Stimulated activated effector memory CD8-positive, alpha-beta T cell treated with anti-CD3 and anti-CD28 coated beads, Interleukin-12 subunit alpha, Interleukin-12 subunit beta, amount 100 ng/mL, for 72 hours (primary cell): ENCODE measurements at regions not wholly inside any gene's neighbourhood (a gene's known extent, or its start where the extent isn't known, plus 50 kb on each side); places are given as distances from the start of the nearest gene placed in this dataset.
A peak's percentile ranks its signal among the peaks of the same experiment; 100 is the strongest.

ENCODE experiments used
- ATAC-seq: fragments of 150-1000 bp; cut with Tn5 transposase; 2 replicates; pipeline ENCODE4 v1.10.0; 2021
- DNase-seq, 2 donors: peaks; one replicate each; pipeline ENCODE4 v3.0.0; 2021 to 2022; ENCODE audit warnings: low spot score in 2 of 2
- H3K27ac Mint-ChIP-seq: one replicate; pipeline ENCODE4 v1.8.0; 2022; ENCODE audit warnings: mild to moderate bottlenecking, mixed read lengths
- H3K36me3 Mint-ChIP-seq: one replicate; pipeline ENCODE4 v1.8.0; 2022; ENCODE audit warnings: mild to moderate bottlenecking, mixed read lengths
- H3K4me1 Mint-ChIP-seq: one replicate; pipeline ENCODE4 v1.8.0; 2022; ENCODE audit warnings: mixed read lengths
- H3K4me3 Mint-ChIP-seq: one replicate; pipeline ENCODE4 v1.8.0; 2022; ENCODE audit warnings: mild to moderate bottlenecking, mixed read lengths
- H3K9me3 Mint-ChIP-seq: one replicate; pipeline ENCODE4 v1.8.0; 2022; ENCODE audit warnings: mixed read lengths

DNA sequence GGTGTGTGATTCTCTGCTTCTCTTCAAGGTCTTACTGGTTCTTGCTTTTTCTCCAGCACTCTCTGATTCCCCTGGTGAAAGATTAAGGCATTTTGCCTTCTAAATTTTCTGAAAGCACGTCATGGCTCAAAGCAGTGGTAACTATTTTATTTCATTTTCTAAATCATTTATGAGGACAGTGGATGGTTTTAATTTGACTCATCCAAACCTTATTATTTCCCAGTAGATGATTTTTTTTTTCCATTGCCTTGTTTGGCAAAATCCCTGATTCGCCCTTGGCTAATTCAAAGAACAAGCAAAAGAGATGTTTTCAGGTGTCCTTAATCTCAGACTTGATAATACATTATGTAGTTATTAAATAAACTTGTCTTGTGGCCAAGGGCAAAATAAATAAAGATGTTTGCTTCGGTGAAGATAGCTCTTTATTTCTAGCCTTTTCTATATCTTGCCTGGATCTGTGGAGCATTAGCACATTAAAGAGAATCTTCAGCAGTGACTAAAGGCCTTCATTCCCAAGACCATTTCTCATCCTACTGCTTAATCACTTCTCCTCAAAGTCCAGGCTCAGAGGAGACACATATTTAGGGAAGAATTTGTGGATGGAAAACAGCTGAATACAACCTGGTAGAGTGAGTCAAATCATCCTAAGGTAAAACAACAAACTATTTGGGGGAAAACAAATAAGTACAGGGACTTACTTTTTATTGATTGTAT lies 359.8 kb downstream of the DUSP10 start:
- no peak overlapping the region for H3K27ac Mint-ChIP-seq
- no peaks in the 10 kb centered on the region for H3K9me3 Mint-ChIP-seq
- no peak overlapping the region for H3K4me3 Mint-ChIP-seq
- no peaks in the 10 kb centered on the region for H3K4me1 Mint-ChIP-seq
- DNase-seq (no peak), ATAC-seq (no peak)
- H3K36me3 Mint-ChIP-seq, result no peaks in the 10 kb centered on the region

- H3K9me3 Mint-ChIP-seq, result no peaks in the 10 kb centered on the region
- H3K4me3 Mint-ChIP-seq, result no peak overlapping the region
- H3K36me3 Mint-ChIP-seq, result no peaks in the 10 kb centered on the region
- ATAC-seq (no peak), DNase-seq (no peak)
- H3K4me1 Mint-ChIP-seq, result no peaks in the 10 kb centered on the region
- no peak overlapping the region for H3K27ac Mint-ChIP-seq
Measured at GRCh38 chr1:221392453-221392852, 349.4 kb downstream of the DUSP10 start.

- Mint-ChIP-seq H3K4me3 (no peak overlapping the region), H3K27ac (no peak overlapping the region), H3K36me3 (no peaks in the 10 kb centered on the region), H3K9me3 (no peaks in the 10 kb centered on the region), H3K4me1 (no peaks in the 10 kb centered on the region)
- DNase-seq (no peak), ATAC-seq (no peak)
Measured at GRCh38 chr1:221394011-221394544, 347.8 kb downstream of the DUSP10 start.

DNA sequence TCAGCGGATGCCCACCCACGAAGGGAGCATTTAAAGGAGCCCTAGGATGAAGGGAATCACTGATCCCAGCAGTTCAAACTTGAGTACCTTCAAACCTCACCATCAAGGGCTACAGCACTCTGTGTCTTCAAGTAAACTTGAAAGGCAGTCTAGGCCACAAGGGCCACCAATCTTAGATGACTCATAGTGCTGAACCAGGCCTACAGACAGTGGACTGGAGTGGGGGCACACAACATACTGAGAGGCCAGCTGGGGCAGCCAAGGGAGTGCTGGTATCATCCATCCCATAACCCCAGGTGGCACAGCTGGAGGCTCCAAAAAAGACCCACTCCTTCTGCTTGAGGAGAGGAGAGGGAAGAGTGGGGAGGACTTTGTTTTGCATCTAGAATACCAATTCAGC lies 345.4 kb downstream of the DUSP10 start:
- Mint-ChIP-seq H3K36me3 (no peaks in the 10 kb centered on the region), H3K4me1 (no peaks in the 10 kb centered on the region), H3K4me3 (no peak overlapping the region), H3K27ac (no peak overlapping the region), H3K9me3 (peaks cover 4% of the 10 kb centered on the region)
- DNase-seq (no peak), ATAC-seq (peak; percentile 46)

DNA sequence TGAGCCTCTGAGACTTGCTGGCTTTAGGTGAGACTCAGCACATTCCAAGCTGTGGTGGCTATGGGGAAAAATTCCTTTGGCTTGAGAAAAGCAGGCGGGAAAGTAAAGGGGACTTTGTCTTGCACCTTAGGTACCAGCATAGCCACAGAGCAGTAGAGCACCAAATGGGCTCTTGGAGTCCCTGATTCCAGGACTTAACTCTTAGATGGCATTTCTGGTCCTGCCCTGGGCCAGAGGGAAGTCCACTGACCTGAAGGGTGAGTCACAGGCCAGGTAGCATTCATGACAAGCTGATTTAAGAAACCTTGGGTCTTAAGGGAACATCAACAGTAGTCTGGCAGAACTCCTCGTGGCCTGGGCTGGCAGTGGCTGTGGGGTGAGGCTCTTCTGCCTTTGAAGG lies 344.7 kb downstream of the DUSP10 start:
- H3K4me3 Mint-ChIP-seq, result no peak overlapping the region
- H3K27ac Mint-ChIP-seq, result no peak overlapping the region
- ATAC-seq (no peak), DNase-seq (no peak)
- H3K36me3 Mint-ChIP-seq, result no peaks in the 10 kb centered on the region
- peaks cover 4% of the 10 kb centered on the region for H3K9me3 Mint-ChIP-seq
- H3K4me1 Mint-ChIP-seq, result no peaks in the 10 kb centered on the region

- peak; percentile 53 for ATAC-seq
- Mint-ChIP-seq H3K9me3 (peaks cover 4% of the 10 kb centered on the region), H3K27ac (no peak overlapping the region), H3K36me3 (no peaks in the 10 kb centered on the region), H3K4me1 (no peaks in the 10 kb centered on the region), H3K4me3 (no peak overlapping the region)
- no peak for DNase-seq
Measured at GRCh38 chr1:221397606-221398005, 344.3 kb downstream of the DUSP10 start.

DNA sequence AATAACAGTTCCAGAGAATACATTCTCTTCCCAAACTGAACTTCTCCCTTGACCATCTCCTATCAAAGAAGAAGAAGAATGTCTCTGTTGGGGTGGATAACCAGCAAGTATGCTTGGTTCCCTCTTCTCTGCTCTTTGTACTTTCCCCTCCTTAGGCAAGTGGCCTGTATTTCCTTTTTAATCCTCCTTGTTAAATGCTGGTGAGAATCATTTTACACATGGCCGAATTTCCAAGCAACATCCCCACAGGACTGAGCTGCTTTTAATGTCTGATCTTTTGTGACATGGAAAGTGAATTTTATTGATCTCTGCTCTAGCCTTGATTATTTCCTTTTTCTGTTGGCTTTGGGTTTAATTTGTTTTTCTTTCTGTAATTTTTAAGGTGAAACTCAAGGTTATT lies 336.7 kb downstream of the DUSP10 start:
- DNase-seq, result no peak
- H3K36me3 Mint-ChIP-seq, result no peaks in the 10 kb centered on the region
- H3K4me1 Mint-ChIP-seq, result no peaks in the 10 kb centered on the region
- peaks cover 4% of the 10 kb centered on the region for H3K9me3 Mint-ChIP-seq
- H3K27ac Mint-ChIP-seq, result no peak overlapping the region
- H3K4me3 Mint-ChIP-seq, result no peak overlapping the region
- no peak for ATAC-seq

DNA sequence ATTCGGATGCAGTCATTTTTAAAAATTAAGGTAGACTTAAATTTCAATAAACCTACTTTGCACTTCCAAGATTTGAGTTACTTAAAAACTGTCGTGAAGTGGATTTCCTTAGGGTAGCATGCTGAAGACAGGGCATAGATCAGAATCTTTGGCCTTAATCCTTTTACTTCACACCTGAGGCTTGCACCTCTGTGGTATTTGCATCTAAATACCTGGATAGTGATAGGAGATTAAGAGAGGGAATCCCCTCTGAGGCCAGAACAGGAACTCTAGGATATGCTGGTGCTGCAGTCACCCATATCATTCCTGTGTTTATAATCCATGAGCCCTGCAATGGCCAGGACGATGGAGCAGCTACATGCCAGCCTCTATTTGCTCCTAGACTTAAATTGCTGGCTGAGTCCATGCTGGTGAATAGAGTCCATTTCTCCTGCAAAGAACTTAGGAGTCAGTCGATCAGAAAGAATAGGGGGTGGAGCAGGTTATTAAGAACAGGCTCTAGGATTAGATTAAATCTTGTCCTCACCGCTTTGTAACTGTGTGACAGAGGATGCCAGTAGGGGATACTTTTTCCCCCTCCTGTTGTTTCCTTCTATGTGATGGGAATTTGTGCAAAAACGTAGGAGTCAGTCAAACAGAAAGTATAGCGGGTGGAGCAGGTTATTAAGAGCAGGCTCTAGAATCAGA lies 333.6 kb downstream of the DUSP10 start:
- no peaks in the 10 kb centered on the region for H3K36me3 Mint-ChIP-seq
- no peak for ATAC-seq
- no peak overlapping the region for H3K27ac Mint-ChIP-seq
- no peak for DNase-seq
- H3K4me3 Mint-ChIP-seq, result no peak overlapping the region
- H3K4me1 Mint-ChIP-seq, result no peaks in the 10 kb centered on the region
- H3K9me3 Mint-ChIP-seq, result no peaks in the 10 kb centered on the region

DNA sequence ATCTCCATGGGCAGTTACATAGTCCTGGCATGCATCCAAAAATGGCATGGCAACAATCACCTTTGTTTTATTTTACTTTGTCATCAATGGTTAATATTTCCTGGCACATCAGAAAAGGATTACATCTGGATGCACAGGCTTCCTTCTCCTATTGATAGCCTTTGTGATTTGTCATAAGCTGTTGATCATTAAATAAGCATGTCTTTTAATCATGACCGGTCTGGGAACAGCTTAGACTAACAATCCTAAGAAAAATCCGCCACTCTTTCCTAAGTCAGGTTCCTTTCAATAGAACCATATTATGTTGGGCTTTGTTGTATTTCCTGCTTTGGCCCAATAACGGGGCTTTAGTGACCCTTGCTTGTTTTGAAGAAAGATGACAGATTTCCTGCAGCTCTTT lies 330.6 kb downstream of the DUSP10 start:
- Mint-ChIP-seq H3K9me3 (no peaks in the 10 kb centered on the region), H3K4me3 (no peak overlapping the region)

DNA sequence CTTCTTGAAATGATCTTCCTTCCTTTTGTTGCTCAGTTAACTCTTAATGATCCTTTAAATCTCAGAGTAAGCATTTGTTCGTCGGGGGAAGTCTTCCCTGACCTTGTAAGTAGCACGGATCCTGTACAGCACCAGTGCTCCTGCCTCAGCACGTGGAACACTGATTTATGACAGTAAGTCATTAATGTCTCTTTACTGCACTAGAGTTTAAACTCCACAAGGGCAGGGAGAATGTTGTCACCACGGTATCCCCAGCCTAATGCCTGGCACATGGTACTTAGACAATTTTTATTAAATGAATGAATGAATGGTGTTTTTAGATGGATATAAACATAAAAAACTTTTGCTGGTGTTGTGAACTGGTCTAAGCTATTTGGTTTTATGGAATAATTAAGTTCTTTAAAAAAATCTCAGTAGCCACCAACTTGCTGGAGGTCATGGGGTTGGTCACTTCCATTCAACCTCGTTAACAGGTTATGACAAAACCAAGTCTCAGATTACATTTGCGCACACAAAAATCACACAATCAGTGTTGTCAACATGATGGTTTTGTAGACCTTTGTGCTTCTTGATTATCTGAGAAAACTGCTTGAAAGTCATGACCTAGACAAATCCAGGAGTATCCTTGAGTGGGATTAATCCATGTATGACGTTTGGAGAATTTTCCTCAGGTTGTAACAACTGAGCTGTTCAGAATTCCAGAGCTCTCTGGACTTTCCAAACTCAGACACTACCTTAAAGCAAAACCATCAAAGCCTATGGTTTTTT lies 326.9 kb downstream of the DUSP10 start:
- ATAC-seq (no peak), DNase-seq (no peak)
- no peaks in the 10 kb centered on the region for H3K9me3 Mint-ChIP-seq
- no peaks in the 10 kb centered on the region for H3K4me1 Mint-ChIP-seq
- H3K27ac Mint-ChIP-seq, result no peak overlapping the region
- no peaks in the 10 kb centered on the region for H3K36me3 Mint-ChIP-seq
- H3K4me3 Mint-ChIP-seq, result no peak overlapping the region

More for the DNA sequence above, 330.6 kb downstream of the DUSP10 start:
- Mint-ChIP-seq H3K4me1 (no peaks in the 10 kb centered on the region), H3K36me3 (no peaks in the 10 kb centered on the region), H3K27ac (no peak overlapping the region)
- DNase-seq, result no peak
- ATAC-seq, result no peak

- Mint-ChIP-seq H3K27ac (no peak overlapping the region), H3K4me1 (no peaks in the 10 kb centered on the region), H3K36me3 (no peaks in the 10 kb centered on the region), H3K4me3 (no peak overlapping the region), H3K9me3 (no peaks in the 10 kb centered on the region)
- DNase-seq (no peak), ATAC-seq (no peak)
Measured at GRCh38 chr1:221415651-221416050, 326.2 kb downstream of the DUSP10 start.

DNA sequence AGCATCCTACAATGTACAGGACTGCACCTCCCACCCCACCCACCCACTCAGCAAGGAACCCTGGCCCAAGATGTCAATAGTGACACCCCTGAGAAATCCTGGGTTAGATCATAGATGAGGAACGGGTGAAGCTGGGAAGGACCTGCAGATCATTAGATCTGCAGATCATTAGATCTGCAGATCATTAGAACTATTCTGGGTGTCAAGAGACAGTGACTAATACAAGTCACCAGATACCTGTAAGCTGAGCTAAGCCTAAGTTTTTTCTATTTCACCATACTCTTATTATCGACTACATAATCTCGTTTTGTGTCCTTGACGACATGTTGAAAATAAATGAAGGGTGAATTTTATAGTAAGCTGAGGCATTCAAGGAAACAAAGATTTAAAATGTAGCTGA lies 325.7 kb downstream of the DUSP10 start:
- Mint-ChIP-seq H3K4me1 (no peaks in the 10 kb centered on the region), H3K9me3 (no peaks in the 10 kb centered on the region), H3K36me3 (no peaks in the 10 kb centered on the region), H3K27ac (no peak overlapping the region), H3K4me3 (no peak overlapping the region)
- ATAC-seq (no peak), DNase-seq (no peak)

- DNase-seq, result no peak
- Mint-ChIP-seq H3K4me3 (no peak overlapping the region), H3K27ac (no peak overlapping the region), H3K9me3 (no peaks in the 10 kb centered on the region), H3K36me3 (no peaks in the 10 kb centered on the region), H3K4me1 (no peaks in the 10 kb centered on the region)
- ATAC-seq, result no peak
Measured at GRCh38 chr1:221416723-221417122, 325.2 kb downstream of the DUSP10 start.

DNA sequence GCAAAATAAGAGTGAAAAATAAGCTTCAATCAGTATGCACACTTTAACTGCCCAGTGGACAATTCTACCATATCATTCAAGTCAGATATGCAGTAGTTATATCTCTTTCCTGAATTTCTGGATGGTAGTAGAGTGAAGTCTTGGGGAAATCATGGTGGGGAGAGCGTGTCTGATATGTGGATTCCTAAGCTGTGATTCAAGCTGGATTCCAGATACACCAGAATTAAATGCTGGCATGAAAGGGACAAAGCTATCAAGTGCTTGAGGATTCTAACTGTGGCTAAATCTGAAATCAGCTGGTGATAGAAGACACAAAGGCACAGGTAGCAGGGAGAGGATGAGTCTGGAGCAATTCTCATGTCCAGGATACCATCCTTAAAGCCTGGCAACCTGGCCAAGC lies 323.5 kb downstream of the DUSP10 start:
- H3K4me3 Mint-ChIP-seq, result no peak overlapping the region
- no peak for ATAC-seq
- no peaks in the 10 kb centered on the region for H3K9me3 Mint-ChIP-seq
- no peak overlapping the region for H3K27ac Mint-ChIP-seq
- H3K36me3 Mint-ChIP-seq, result no peaks in the 10 kb centered on the region
- H3K4me1 Mint-ChIP-seq, result no peaks in the 10 kb centered on the region
- DNase-seq, result no peak

- ATAC-seq (no peak), DNase-seq (no peak)
- no peaks in the 10 kb centered on the region for H3K36me3 Mint-ChIP-seq
- no peaks in the 10 kb centered on the region for H3K9me3 Mint-ChIP-seq
- no peak overlapping the region for H3K4me3 Mint-ChIP-seq
- no peak overlapping the region for H3K27ac Mint-ChIP-seq
- H3K4me1 Mint-ChIP-seq, result no peaks in the 10 kb centered on the region
Measured at GRCh38 chr1:221419513-221420095, 322.3 kb downstream of the DUSP10 start.
